Upper lobe of left lung (tissue), 6 donors: ENCODE measurements at regions not wholly inside any gene's neighbourhood (a gene's known extent, or its start where the extent isn't known, plus 50 kb on each side); places are given as distances from the start of the nearest gene placed in this dataset.

Experiments used
- ATAC-seq, 2 donors: fragments of 200-7000 bp; cut with Tn5 transposase; one replicate each; pipeline ENCODE4 v1.9.1; 2022; ENCODE audit warnings: mild to moderate bottlenecking in 2 of 2, moderate library complexity in 2 of 2; ENCODE audit not compliant: low FRiP score in 2 of 2
- DNase-seq, 2 donors: peaks; one replicate each; pipeline ENCODE4 v3.0.0-alpha.2; 2019 to 2020
- H3K27ac ChIP-seq, 4 donors: fragments of 200-600 bp; sonication (generic); one replicate each; pipeline ENCODE4 v1.5.1; 2016 to 2019
- H3K27me3 ChIP-seq, 4 donors: fragments of 200-600 bp; sonication (generic); one replicate each; pipeline ENCODE4 v1.5.1; 2017 to 2019
- H3K36me3 ChIP-seq, 4 donors: fragments of 200-600 bp; sonication (generic); one replicate each; pipeline ENCODE4 v1.5.1; 2016 to 2019
- H3K4me1 ChIP-seq, 4 donors: fragments of 200-600 bp; sonication (generic); one replicate each; pipeline ENCODE4 v1.5.1; 2018 to 2019
- H3K4me3 ChIP-seq, 4 donors: fragments of 200-600 bp; sonication (generic); one replicate each; pipeline ENCODE4 v1.5.1; 2017 to 2019; ENCODE audit warnings: mild to moderate bottlenecking in 2 of 4, moderate library complexity in 1 of 4
- H3K9me3 ChIP-seq, 4 donors: fragments of 200-600 bp; sonication (generic); one replicate each; pipeline ENCODE4 v1.5.1; 2018 to 2019
- EP300 ChIP-seq, 4 donors: sonication (generic); formaldehyde crosslinking; IDR thresholded peaks; one replicate each; pipeline ENCODE4 v1.5.1; 2017; ENCODE audit warnings: antibody characterized with exemption in 4 of 4, control low read depth in 2 of 4
- POLR2A ChIP-seq, 4 donors: fragments of 450-650 bp; IDR thresholded peaks; one replicate each; pipeline ENCODE4 v1.5.1; 2016 to 2017; ENCODE audit warnings: antibody characterized with exemption in 4 of 4, mild to moderate bottlenecking in 2 of 4
- POLR2AphosphoS5 ChIP-seq, 2 donors: sonication (generic); formaldehyde crosslinking; IDR thresholded peaks; one replicate each; pipeline ENCODE4 v1.5.1; 2017; ENCODE audit warnings: antibody characterized with exemption in 2 of 2
- whole genome bisulfite sequencing, 2 donors: methylation state at CpG; one replicate each; pipeline ENCODE4 v1.1.5; 2017 to 2018; 5-methylcytosine and 5-hydroxymethylcytosine counted together
- TF ChIP-seq, protein P1 (sequence below), 6 experiments: fragments of 450-650 bp in 4 of 6; fragments of 200-600 bp in 2 of 6; sonication (generic) in 2 of 6; IDR thresholded peaks; one replicate each; pipeline ENCODE4 v1.5.1; 2016 to 2019; ENCODE audit warnings: antibody characterized with exemption in 6 of 6
- donor health status: DM: no; HTN: no; CAD: no; lungs with moderate emphysema.
- donor health status: DM: no; HTN: yes; CAD: no; lungs with severe emphysema.

DNA sequence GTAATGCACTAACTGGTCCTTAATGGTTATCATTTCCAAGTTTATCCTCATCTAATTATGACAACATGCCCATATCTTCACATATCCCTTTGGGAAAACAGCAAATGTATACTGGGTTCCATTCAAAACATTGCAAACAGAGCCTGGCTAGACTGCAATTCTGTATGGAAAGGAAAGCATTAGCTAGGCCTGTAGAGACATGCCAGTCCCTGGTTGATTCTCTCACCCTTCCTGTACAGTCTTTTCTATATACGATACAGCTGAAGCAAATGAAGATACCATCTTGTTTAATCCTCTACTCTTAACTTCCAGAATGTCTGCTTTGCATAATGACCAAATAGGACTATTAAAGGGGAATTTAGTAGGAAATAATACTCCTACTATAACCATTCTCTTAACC lies 294.4 kb upstream of the MC4R start:
- 71 to 77% methylated on average over 1 of the region's 1 CpG for WGBS, 2 donors
- H3K4me1 ChIP-seq: no peaks in the 10 kb centered on the region
- H3K36me3 ChIP-seq: no peaks in the 10 kb centered on the region
- ATAC-seq: no peak
- H3K27me3 ChIP-seq: no peaks in the 10 kb centered on the region
- H3K9me3 ChIP-seq: no peaks in the 10 kb centered on the region
- TF ChIP-seq POLR2AphosphoS5 (IDR thresholded peaks at IDR 0.05): no peak
- TF ChIP-seq, protein P1, sequence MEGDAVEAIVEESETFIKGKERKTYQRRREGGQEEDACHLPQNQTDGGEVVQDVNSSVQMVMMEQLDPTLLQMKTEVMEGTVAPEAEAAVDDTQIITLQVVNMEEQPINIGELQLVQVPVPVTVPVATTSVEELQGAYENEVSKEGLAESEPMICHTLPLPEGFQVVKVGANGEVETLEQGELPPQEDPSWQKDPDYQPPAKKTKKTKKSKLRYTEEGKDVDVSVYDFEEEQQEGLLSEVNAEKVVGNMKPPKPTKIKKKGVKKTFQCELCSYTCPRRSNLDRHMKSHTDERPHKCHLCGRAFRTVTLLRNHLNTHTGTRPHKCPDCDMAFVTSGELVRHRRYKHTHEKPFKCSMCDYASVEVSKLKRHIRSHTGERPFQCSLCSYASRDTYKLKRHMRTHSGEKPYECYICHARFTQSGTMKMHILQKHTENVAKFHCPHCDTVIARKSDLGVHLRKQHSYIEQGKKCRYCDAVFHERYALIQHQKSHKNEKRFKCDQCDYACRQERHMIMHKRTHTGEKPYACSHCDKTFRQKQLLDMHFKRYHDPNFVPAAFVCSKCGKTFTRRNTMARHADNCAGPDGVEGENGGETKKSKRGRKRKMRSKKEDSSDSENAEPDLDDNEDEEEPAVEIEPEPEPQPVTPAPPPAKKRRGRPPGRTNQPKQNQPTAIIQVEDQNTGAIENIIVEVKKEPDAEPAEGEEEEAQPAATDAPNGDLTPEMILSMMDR (IDR thresholded peaks at IDR 0.05): no peak
- TF ChIP-seq EP300 (IDR thresholded peaks at IDR 0.05): no peak
- no peak for TF ChIP-seq POLR2A (IDR thresholded peaks at IDR 0.05)
- no peak overlapping the region for H3K27ac ChIP-seq
- H3K4me3 ChIP-seq: no peak overlapping the region
- no peak for DNase-seq

DNA sequence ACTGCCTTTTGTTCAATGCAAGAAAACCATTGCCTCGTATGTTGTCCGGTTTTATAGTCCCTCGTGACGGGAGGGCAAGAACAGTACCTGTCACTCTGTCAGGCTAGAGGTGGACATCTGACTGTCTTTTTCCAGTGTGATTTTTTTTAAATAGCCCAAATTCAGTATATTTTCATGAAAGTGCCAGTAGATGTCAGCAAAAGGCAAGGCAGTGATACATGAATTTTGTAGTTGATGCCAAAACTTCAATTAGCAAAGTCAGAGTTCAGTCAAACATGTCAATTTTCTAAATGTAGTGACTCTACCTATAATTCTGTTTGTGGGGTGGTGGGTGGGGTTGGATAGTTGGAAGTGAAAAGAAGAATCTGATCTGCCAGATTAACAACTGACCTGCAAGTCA lies 296.0 kb upstream of the MC4R start:
- Histone ChIP-seq H3K9me3 (no peaks in the 10 kb centered on the region), H3K27ac (no peak overlapping the region), H3K27me3 (no peaks in the 10 kb centered on the region), H3K36me3 (no peaks in the 10 kb centered on the region), H3K4me1 (no peaks in the 10 kb centered on the region), H3K4me3 (no peak overlapping the region)
- ATAC-seq: no peak
- TF ChIP-seq, protein P1 (IDR thresholded peaks at IDR 0.05): no peak
- TF ChIP-seq EP300 (IDR thresholded peaks at IDR 0.05) (no peak), POLR2A (IDR thresholded peaks at IDR 0.05) (no peak)
- no peak for DNase-seq
- WGBS, 2 donors: 85 to 98% methylated on average over 4 of the region's 4 CpGs

DNA sequence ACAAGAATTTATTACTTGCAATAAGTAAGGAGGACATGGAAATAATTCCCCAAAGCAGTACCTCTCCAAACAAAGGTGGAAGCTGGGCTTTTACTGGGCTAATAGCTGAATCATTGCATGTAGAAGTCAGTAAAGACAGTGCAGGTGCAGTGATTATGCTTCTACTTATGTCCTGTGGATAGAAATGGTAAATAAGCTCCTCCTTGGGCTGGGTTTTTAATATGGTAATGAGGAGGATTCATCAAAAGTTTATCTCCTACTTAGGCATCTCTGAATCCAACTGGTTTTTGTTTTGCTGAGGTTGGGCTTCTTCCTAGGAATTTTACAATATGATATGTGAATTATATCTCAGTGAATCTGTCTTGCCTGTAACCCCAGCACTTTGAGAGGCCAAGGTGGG lies 297.4 kb upstream of the MC4R start:
- TF ChIP-seq POLR2AphosphoS5 (IDR thresholded peaks at IDR 0.05): no peak
- TF ChIP-seq EP300 (IDR thresholded peaks at IDR 0.05): no peak
- TF ChIP-seq, protein P1 (IDR thresholded peaks at IDR 0.05): no peak
- TF ChIP-seq POLR2A (IDR thresholded peaks at IDR 0.05): no peak
- no peaks in the 10 kb centered on the region for H3K4me1 ChIP-seq
- H3K9me3 ChIP-seq: no peaks in the 10 kb centered on the region
- H3K4me3 ChIP-seq: no peak overlapping the region
- H3K27me3 ChIP-seq: no peaks in the 10 kb centered on the region
- no peaks in the 10 kb centered on the region for H3K36me3 ChIP-seq
- ATAC-seq: no peak
- H3K27ac ChIP-seq: no peak overlapping the region
- no peak for DNase-seq

DNA sequence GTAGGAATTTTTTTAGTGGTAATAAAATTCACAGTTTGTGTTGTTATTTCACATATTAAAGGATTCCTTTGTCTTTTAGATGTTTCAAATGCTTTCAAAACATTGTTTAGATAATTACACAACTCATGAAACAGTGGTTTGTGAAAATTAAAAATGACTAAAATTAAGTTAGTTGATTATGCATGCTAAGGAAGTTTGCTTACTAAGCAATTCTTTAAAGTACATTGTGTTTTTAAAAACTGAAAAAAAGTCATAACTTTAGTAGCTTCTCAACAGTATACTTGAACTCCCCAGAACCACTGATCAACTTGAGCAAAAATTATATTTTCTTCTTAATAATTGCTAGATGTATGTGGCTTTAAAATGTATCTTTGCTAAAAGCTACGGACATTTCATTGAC lies 298.4 kb upstream of the MC4R start:
- TF ChIP-seq EP300 (IDR thresholded peaks at IDR 0.05) (no peak), POLR2AphosphoS5 (IDR thresholded peaks at IDR 0.05) (no peak), POLR2A (IDR thresholded peaks at IDR 0.05) (no peak)
- TF ChIP-seq, protein P1 (IDR thresholded peaks at IDR 0.05): no peak
- no peak for DNase-seq
- no peaks in the 10 kb centered on the region for H3K9me3 ChIP-seq
- no peak for ATAC-seq
- no peak overlapping the region for H3K27ac ChIP-seq
- no peaks in the 10 kb centered on the region for H3K36me3 ChIP-seq
- H3K27me3 ChIP-seq: no peaks in the 10 kb centered on the region
- H3K4me1 ChIP-seq: no peaks in the 10 kb centered on the region
- 83 to 95% methylated on average over 1 of the region's 1 CpG for WGBS, 2 donors
- no peak overlapping the region for H3K4me3 ChIP-seq

DNA sequence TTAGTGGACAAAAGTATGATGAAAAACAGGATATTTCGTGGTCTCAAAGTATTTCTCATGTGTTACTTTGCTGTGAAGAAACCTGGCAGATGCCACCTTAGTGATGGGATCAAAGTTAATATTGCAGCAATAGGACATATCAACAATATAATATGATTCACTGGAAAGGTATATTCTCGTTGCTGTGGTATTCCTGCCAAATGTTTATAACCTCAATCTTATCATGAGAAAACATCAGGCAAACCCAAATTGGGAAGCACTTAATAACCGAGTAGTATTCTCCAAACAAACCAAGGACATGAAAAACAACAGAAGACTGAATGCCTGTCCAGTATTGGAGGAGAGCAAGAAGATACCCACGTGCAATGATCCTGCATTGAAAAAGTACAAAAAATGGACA lies 302.6 kb upstream of the MC4R start:
- TF ChIP-seq, protein P1 (IDR thresholded peaks at IDR 0.05): no peak
- TF ChIP-seq POLR2A (IDR thresholded peaks at IDR 0.05) (no peak), EP300 (IDR thresholded peaks at IDR 0.05) (no peak), POLR2AphosphoS5 (IDR thresholded peaks at IDR 0.05) (no peak)
- ATAC-seq (no peak), DNase-seq (no peak)
- Histone ChIP-seq H3K36me3 (no peaks in the 10 kb centered on the region), H3K27ac (no peak overlapping the region), H3K4me3 (no peak overlapping the region), H3K9me3 (no peaks in the 10 kb centered on the region), H3K27me3 (no peaks in the 10 kb centered on the region), H3K4me1 (no peaks in the 10 kb centered on the region)
- WGBS, 2 donors: 56 to 60% methylated on average over 4 of the region's 4 CpGs
